A549 (cell line): ENCODE measurements at regions not wholly inside any gene's neighbourhood (a gene's known extent, or its start where the extent isn't known, plus 50 kb on each side); places are given as distances from the start of the nearest gene placed in this dataset.

Source experiments
- ATAC-seq, 2 experiments: fragments of 200-7000 bp in 1 of 2; fragments of >200 bp in 1 of 2; cut with Nextera tagmentation in 1 of 2; cut with Tn5 transposase in 1 of 2; 3 replicates each; pipeline versions ENCODE4 v1.8.0 to v1.9.1; 2018 to 2020; ENCODE audit warnings: mild to moderate bottlenecking in 1 of 2, moderate library complexity in 1 of 2
- CTCF ChIA-PET: fragments of 300-600 bp; sonication (Branson Sonifier 250); formaldehyde crosslinking; extraction: SDS; loops from one replicate; lab custom pipeline; 2021; ENCODE audit warnings: antibody characterized with exemption, inconsistent platforms; lab: Yijun Ruan, JAX
- POLR2A ChIA-PET: fragments of 350-600 bp; formaldehyde crosslinking; extraction: SDS; loops from one replicate; lab custom pipeline; 2021; ENCODE audit warnings: antibody characterized with exemption, inconsistent platforms; lab: Yijun Ruan, JAX
- DNase-seq, 2 experiments: peaks; one replicate each; pipeline versions ENCODE4 v3.0.0 to v3.0.0-alpha.2; 2011 to 2016; ENCODE audit warnings: low read depth in 1 of 2, low spot score in 1 of 2
- FAIRE-seq: peaks from 2 replicates; lab custom pipeline; 2011; peaks lifted over from hg19 to GRCh38; lab: Jason Lieb, UNC
- H3K27ac ChIP-seq, 2 experiments: fragments of >200 bp; sonication (Bioruptor Twin); formaldehyde crosslinking; 3 replicates each; pipeline ENCODE4 v1.5.1; 2016 to 2017
- H3K4me1 ChIP-seq: fragments of >200 bp; sonication (Bioruptor Twin); formaldehyde crosslinking; 3 replicates; pipeline ENCODE4 v1.6.1; 2016
- H3K4me2 ChIP-seq: fragments of >200 bp; sonication (Bioruptor Twin); formaldehyde crosslinking; 3 replicates; pipeline ENCODE4 v1.6.1; 2016
- H3K4me3 ChIP-seq: fragments of >200 bp; sonication (Bioruptor Twin); formaldehyde crosslinking; 3 replicates; pipeline ENCODE4 v1.5.1; 2016
- H3K9me3 ChIP-seq: fragments of >200 bp; sonication (Bioruptor Twin); formaldehyde crosslinking; 3 replicates; pipeline ENCODE4 v1.6.1; 2016
- BHLHE40 ChIP-seq: IDR thresholded peaks from 2 replicates; pipeline ENCODE4 v1.6.1; 2012; ENCODE audit warnings: low read depth, low read length, inconsistent platforms
- CBX8 ChIP-seq: fragments of 200-600 bp; sonication (generic); IDR thresholded peaks from 2 replicates; pipeline ENCODE4 v1.6.1; 2016
- EHMT2 ChIP-seq: fragments of 200-600 bp; sonication (generic); IDR thresholded peaks from 2 replicates; pipeline ENCODE4 v1.6.1; 2016; ENCODE audit warnings: antibody characterized with exemption, low read depth, mild to moderate bottlenecking, moderate library complexity
- FOSB ChIP-seq: fragments of 250-450 bp; sonication (Bioruptor Pico); IDR thresholded peaks from 2 replicates; pipeline ENCODE4 v1.5.0; 2020; ENCODE audit warnings: mild to moderate bottlenecking, moderate library complexity
- FOXS1 ChIP-seq: fragments of 250-450 bp; sonication (Bioruptor Pico); IDR thresholded peaks from 2 replicates; pipeline ENCODE4 v1.5.0; 2020; ENCODE audit warnings: mild to moderate bottlenecking, moderate library complexity
- GATA3 ChIP-seq: IDR thresholded peaks from 2 replicates; pipeline ENCODE4 v1.6.1; 2012; ENCODE audit warnings: borderline replicate concordance
- HDAC2 ChIP-seq: fragments of 200-600 bp; sonication (generic); IDR thresholded peaks from 2 replicates; pipeline ENCODE4 v1.6.1; 2016
- HEYL ChIP-seq: fragments of 250-450 bp; sonication (Bioruptor Pico); IDR thresholded peaks from 2 replicates; pipeline ENCODE4 v1.8.0; 2021; ENCODE audit warnings: mild to moderate bottlenecking, moderate library complexity
- HOXA7 ChIP-seq: fragments of 250-450 bp; sonication (Bioruptor Pico); IDR thresholded peaks from 2 replicates; pipeline ENCODE4 v1.5.0; 2020; ENCODE audit warnings: mild to moderate bottlenecking, moderate library complexity
- HOXB13 ChIP-seq: fragments of 250-450 bp; sonication (Bioruptor Pico); IDR thresholded peaks from 2 replicates; pipeline ENCODE4 v1.5.0; 2020; ENCODE audit warnings: low read depth, mild to moderate bottlenecking, moderate library complexity
- JUNB ChIP-seq: fragments of >200 bp; sonication (Bioruptor Twin); formaldehyde crosslinking; IDR thresholded peaks from 2 replicates; pipeline ENCODE4 v1.6.1; 2016
- KDM1A ChIP-seq: fragments of 200-600 bp; sonication (generic); IDR thresholded peaks from 2 replicates; pipeline ENCODE4 v1.6.1; 2016; ENCODE audit warnings: low read depth, mild to moderate bottlenecking
- KDM5A ChIP-seq: fragments of 200-600 bp; sonication (generic); IDR thresholded peaks from 2 replicates; pipeline ENCODE4 v1.6.1; 2016; ENCODE audit warnings: antibody characterized with exemption, mild to moderate bottlenecking
- MAZ ChIP-seq: fragments of 150-350 bp; IDR thresholded peaks from 2 replicates; pipeline ENCODE4 v1.6.1; 2014; ENCODE audit warnings: antibody characterized with exemption, low read depth, low read length, borderline replicate concordance
- NFE2L2 ChIP-seq: fragments of 150-350 bp; conservative IDR thresholded peaks from 2 replicates; pipeline ENCODE4 v1.6.1; 2014; ENCODE audit warnings: low read length
- PHF8 ChIP-seq: fragments of 200-600 bp; sonication (generic); IDR thresholded peaks from 2 replicates; pipeline ENCODE4 v1.6.1; 2016; ENCODE audit warnings: low read depth, mild to moderate bottlenecking, antibody characterized with exemption, moderate library complexity, borderline replicate concordance
- RAD21 ChIP-seq, 2 experiments: fragments of >200 bp in 1 of 2; sonication (Bioruptor Twin) in 1 of 2; formaldehyde crosslinking in 1 of 2; IDR thresholded peaks in 1 of 2; conservative IDR thresholded peaks in 1 of 2; 2 replicates in 1 of 2; 3 replicates in 1 of 2; pipeline ENCODE4 v1.6.1; 2012 to 2018; ENCODE audit warnings: inconsistent platforms in 1 of 2
- RARB ChIP-seq: fragments of 250-450 bp; sonication (Bioruptor Pico); IDR thresholded peaks from 2 replicates; pipeline ENCODE4 v1.8.0; 2021; ENCODE audit warnings: mild to moderate bottlenecking, moderate library complexity
- RCOR1 ChIP-seq: fragments of 150-350 bp; IDR thresholded peaks from 2 replicates; pipeline ENCODE4 v1.6.1; 2014; ENCODE audit warnings: antibody characterized with exemption, low read length, low read depth
- RNF2 ChIP-seq: fragments of 200-600 bp; sonication (generic); IDR thresholded peaks from 2 replicates; pipeline ENCODE4 v1.6.1; 2016; ENCODE audit warnings: low read depth, mild to moderate bottlenecking, antibody characterized with exemption, moderate library complexity, borderline replicate concordance
- SMC3 ChIP-seq: fragments of >200 bp; sonication (Bioruptor Twin); formaldehyde crosslinking; IDR thresholded peaks from 3 replicates; pipeline ENCODE4 v1.6.1; 2018; ENCODE audit warnings: inconsistent platforms
- TFCP2L1 ChIP-seq: fragments of 250-450 bp; sonication (Bioruptor Pico); IDR thresholded peaks from 2 replicates; pipeline ENCODE4 v1.5.0; 2021; ENCODE audit warnings: mild to moderate bottlenecking
- ZNF302 ChIP-seq: fragments of 250-450 bp; sonication (Bioruptor Pico); IDR thresholded peaks from 2 replicates; pipeline ENCODE4 v1.9.0; 2021; ENCODE audit warnings: inconsistent platforms, mild to moderate bottlenecking, moderate library complexity
- ZSCAN20 ChIP-seq: fragments of 250-450 bp; sonication (Bioruptor Pico); IDR thresholded peaks from 2 replicates; pipeline ENCODE4 v1.8.0; 2022; ENCODE audit warnings: mild to moderate bottlenecking, moderate library complexity
- whole genome bisulfite sequencing: methylation state at CpG from one replicate; pipeline ENCODE4 v1.1.6; 2017; ENCODE audit errors: missing lambda C conversion rate; 5-methylcytosine and 5-hydroxymethylcytosine counted together
- TF ChIP-seq, protein P1 (sequence below): IDR thresholded peaks from 2 replicates; pipeline ENCODE4 v1.6.1; 2012
- TF ChIP-seq, protein P2 (sequence below): IDR thresholded peaks from 2 replicates; pipeline ENCODE4 v1.6.1; 2012
- TF ChIP-seq, protein P3 (sequence below): fragments of >200 bp; sonication (Bioruptor Twin); formaldehyde crosslinking; IDR thresholded peaks from 3 replicates; pipeline ENCODE4 v1.5.1; 2016

DNA sequence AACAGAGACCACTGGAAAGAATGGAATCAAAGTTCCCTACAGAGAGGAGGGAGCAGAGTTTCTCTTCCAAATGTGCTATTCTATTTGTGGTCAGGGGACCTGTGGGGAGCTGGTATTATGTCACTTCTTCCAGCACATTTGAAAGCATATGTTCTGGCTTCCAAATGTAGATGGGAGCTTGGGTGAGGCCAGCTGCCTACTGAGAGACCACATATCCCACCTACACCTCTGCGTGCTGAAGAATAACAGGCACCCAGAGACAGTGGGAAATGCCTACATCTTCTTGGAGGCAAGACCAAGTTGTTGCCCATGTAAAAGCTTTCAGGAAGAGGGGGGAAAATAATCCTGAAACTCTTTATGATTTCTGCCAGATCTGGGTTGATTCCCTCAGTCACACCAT, 286.8 kb upstream of the UMPS start:
- FAIRE-seq (no peak), DNase-seq (no peak), ATAC-seq (no peak)
- H3K4me3 ChIP-seq: no peak overlapping the region
- POLR2A ChIA-PET: no interaction called here
- WGBS: 79% methylated on average over 1 of the region's 1 CpG
- TF ChIP-seq RARB (CRISPR knock-in tag): no peak
- no peak for TF ChIP-seq SMC3
- TF ChIP-seq GATA3: no peak
- no peak for TF ChIP-seq RCOR1
- TF ChIP-seq RNF2: no peak
- no peak for TF ChIP-seq HDAC2
- TF ChIP-seq ZSCAN20: no peak
- TF ChIP-seq KDM5A: no peak
- TF ChIP-seq RAD21 (conservative IDR thresholded peaks at IDR 0.05 in 1 of 2, IDR thresholded peaks at IDR 0.05 in 1 of 2): no peak
- no peak for TF ChIP-seq TFCP2L1 (CRISPR knock-in tag)
- TF ChIP-seq HOXA7 (CRISPR knock-in tag): no peak
- no peak for TF ChIP-seq FOXS1 (CRISPR knock-in tag)
- no peak for TF ChIP-seq NFE2L2
- TF ChIP-seq KDM1A: no peak
- TF ChIP-seq, protein P1, sequence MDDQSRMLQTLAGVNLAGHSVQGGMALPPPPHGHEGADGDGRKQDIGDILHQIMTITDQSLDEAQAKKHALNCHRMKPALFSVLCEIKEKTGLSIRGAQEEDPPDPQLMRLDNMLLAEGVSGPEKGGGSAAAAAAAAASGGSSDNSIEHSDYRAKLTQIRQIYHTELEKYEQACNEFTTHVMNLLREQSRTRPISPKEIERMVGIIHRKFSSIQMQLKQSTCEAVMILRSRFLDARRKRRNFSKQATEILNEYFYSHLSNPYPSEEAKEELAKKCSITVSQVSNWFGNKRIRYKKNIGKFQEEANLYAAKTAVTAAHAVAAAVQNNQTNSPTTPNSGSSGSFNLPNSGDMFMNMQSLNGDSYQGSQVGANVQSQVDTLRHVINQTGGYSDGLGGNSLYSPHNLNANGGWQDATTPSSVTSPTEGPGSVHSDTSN: no peak
- no peak for TF ChIP-seq FOSB (CRISPR knock-in tag)
- TF ChIP-seq, protein P2, sequence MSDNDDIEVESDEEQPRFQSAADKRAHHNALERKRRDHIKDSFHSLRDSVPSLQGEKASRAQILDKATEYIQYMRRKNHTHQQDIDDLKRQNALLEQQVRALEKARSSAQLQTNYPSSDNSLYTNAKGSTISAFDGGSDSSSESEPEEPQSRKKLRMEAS: no peak
- no peak for TF ChIP-seq HOXB13 (CRISPR knock-in tag)
- no peak for TF ChIP-seq HEYL (CRISPR knock-in tag)
- CTCF ChIA-PET: interaction anchor here (0.6 to 1.5 kb wide), 2 partner anchors 92 to 812 kb away, joined by 3 to 5 read pairs; no protein-coding TSS in a partner anchor
- H3K9me3 ChIP-seq: no peaks in the 10 kb centered on the region
- H3K4me2 ChIP-seq: no peak overlapping the region
- no peaks in the 10 kb centered on the region for H3K4me1 ChIP-seq
- no peak overlapping the region for H3K27ac ChIP-seq

DNA sequence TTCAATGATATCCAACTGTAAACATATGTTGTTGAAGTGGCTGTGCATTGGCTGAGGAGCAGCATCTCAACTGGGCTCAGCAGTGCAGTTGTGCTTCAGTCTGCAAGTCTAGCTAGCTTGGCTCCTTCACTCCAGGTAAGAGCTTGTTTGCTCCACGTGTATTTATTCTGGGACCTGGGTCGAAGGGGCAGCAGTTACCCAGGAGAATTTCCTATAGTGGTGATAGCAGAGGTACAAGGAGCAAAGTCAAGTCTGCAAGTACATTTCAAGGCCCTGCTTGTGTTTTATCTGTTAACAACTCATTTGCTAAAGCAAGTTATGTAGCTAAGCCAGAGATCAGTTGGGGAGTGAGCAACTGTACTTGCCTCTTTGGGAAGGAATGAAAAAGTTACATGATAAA, 286.2 kb upstream of the UMPS start:
- Histone ChIP-seq H3K27ac (no peak overlapping the region), H3K9me3 (no peaks in the 10 kb centered on the region), H3K4me3 (no peak overlapping the region), H3K4me2 (no peak overlapping the region), H3K4me1 (no peaks in the 10 kb centered on the region)
- TF ChIP-seq CBX8 (no peak), HDAC2 (no peak), SMC3 (no peak), JUNB (no peak), PHF8 (no peak), FOSB (CRISPR knock-in tag) (no peak), MAZ (no peak), NFE2L2 (no peak), HEYL (CRISPR knock-in tag) (no peak), ZSCAN20 (no peak), BHLHE40 (no peak), RCOR1 (no peak), EHMT2 (no peak), ZNF302 (CRISPR knock-in tag) (no peak)
- TF ChIP-seq, protein P3, sequence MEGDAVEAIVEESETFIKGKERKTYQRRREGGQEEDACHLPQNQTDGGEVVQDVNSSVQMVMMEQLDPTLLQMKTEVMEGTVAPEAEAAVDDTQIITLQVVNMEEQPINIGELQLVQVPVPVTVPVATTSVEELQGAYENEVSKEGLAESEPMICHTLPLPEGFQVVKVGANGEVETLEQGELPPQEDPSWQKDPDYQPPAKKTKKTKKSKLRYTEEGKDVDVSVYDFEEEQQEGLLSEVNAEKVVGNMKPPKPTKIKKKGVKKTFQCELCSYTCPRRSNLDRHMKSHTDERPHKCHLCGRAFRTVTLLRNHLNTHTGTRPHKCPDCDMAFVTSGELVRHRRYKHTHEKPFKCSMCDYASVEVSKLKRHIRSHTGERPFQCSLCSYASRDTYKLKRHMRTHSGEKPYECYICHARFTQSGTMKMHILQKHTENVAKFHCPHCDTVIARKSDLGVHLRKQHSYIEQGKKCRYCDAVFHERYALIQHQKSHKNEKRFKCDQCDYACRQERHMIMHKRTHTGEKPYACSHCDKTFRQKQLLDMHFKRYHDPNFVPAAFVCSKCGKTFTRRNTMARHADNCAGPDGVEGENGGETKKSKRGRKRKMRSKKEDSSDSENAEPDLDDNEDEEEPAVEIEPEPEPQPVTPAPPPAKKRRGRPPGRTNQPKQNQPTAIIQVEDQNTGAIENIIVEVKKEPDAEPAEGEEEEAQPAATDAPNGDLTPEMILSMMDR: no peak
- DNase-seq (no peak), ATAC-seq (no peak), FAIRE-seq (no peak)
- ChIA-PET CTCF (interaction anchor here (0.6 to 1.5 kb wide), 3 partner anchors 93 to 812 kb away, joined by 3 to 5 read pairs (median 3); no protein-coding TSS in a partner anchor), POLR2A (no interaction called here)
- WGBS: 0% methylated on average over 2 of the region's 2 CpGs
